WTC11 (cell line): ENCODE measurements at regions not wholly inside any gene's neighbourhood (a gene's known extent, or its start where the extent isn't known, plus 50 kb on each side); places are given as distances from the start of the nearest gene placed in this dataset.

Experiments
- ATAC-seq: fragments of 200-7000 bp; cut with Tn5 transposase; 2 replicates; pipeline ENCODE4 v1.10.0; 2021; ENCODE audit warnings: mild to moderate bottlenecking, moderate library complexity
- CTCF ChIA-PET: fragments of 300-600 bp; sonication (Branson Sonifier 250); formaldehyde crosslinking; loops from one replicate; lab custom pipeline; 2021; ENCODE audit warnings: antibody characterized with exemption; lab: Charles Lee
- POLR2A ChIA-PET: fragments of 350-600 bp; sonication (Branson Sonifier 250); formaldehyde crosslinking; loops from one replicate; lab custom pipeline; 2021; ENCODE audit warnings: antibody characterized with exemption; lab: Charles Lee
- DNase-seq: peaks from one replicate; pipeline ENCODE4 v3.0.0; 2021; ENCODE audit warnings: low spot score
- H3K27ac Mint-ChIP-seq: 2 replicates; pipeline ENCODE4 v1.8.0; 2021; ENCODE audit warnings: mixed read lengths
- H3K27me3 Mint-ChIP-seq: 2 replicates; pipeline ENCODE4 v1.8.0; 2021; ENCODE audit warnings: low read depth, mild to moderate bottlenecking, moderate library complexity, mixed read lengths
- H3K36me3 Mint-ChIP-seq: 2 replicates; pipeline ENCODE4 v1.8.0; 2021; ENCODE audit warnings: mixed read lengths
- H3K4me1 Mint-ChIP-seq: 2 replicates; pipeline ENCODE4 v1.8.0; 2022; ENCODE audit warnings: mixed read lengths
- H3K4me3 Mint-ChIP-seq: 2 replicates; pipeline ENCODE4 v1.8.0; 2021; ENCODE audit warnings: mild to moderate bottlenecking, moderate library complexity, mixed read lengths
- H3K9me3 Mint-ChIP-seq: 2 replicates; pipeline ENCODE4 v1.8.0; 2021; ENCODE audit warnings: mixed read lengths
- ATF2 ChIP-seq: sonication (generic); formaldehyde crosslinking; IDR thresholded peaks from 2 replicates; pipeline ENCODE4 v1.8.1; 2022; ENCODE audit warnings: low read depth, missing genetic modification reagents, borderline replicate concordance
- ATF6 ChIP-seq: sonication (generic); formaldehyde crosslinking; IDR thresholded peaks from 2 replicates; pipeline ENCODE4 v1.8.1; 2023; ENCODE audit warnings: mild to moderate bottlenecking, missing genetic modification reagents
- CREB1 ChIP-seq: sonication (generic); formaldehyde crosslinking; IDR thresholded peaks from 2 replicates; pipeline ENCODE4 v1.8.0; 2023; ENCODE audit warnings: mild to moderate bottlenecking, missing genetic modification reagents
- E2F5 ChIP-seq: sonication (generic); formaldehyde crosslinking; IDR thresholded peaks from 2 replicates; pipeline ENCODE4 v1.8.1; 2022; ENCODE audit warnings: mild to moderate bottlenecking, moderate library complexity, missing genetic modification reagents
- ELF4 ChIP-seq: sonication (generic); formaldehyde crosslinking; IDR thresholded peaks from 2 replicates; pipeline ENCODE4 v1.8.1; 2022; ENCODE audit warnings: low read depth, mild to moderate bottlenecking, moderate library complexity, missing genetic modification reagents
- EMX1 ChIP-seq: fragments of 250-450 bp; sonication (Bioruptor Pico); IDR thresholded peaks from 2 replicates; pipeline ENCODE4 v1.8.0; 2021; ENCODE audit warnings: mild to moderate bottlenecking
- ETV6 ChIP-seq: sonication (generic); formaldehyde crosslinking; IDR thresholded peaks from 2 replicates; pipeline ENCODE4 v1.8.1; 2022; ENCODE audit warnings: mild to moderate bottlenecking, missing genetic modification reagents
- FOXP1 ChIP-seq: sonication (generic); formaldehyde crosslinking; IDR thresholded peaks from 2 replicates; pipeline ENCODE4 v1.8.0; 2022; ENCODE audit warnings: missing genetic modification reagents, mild to moderate bottlenecking, moderate library complexity, borderline replicate concordance
- GABPB1 ChIP-seq: sonication (generic); formaldehyde crosslinking; IDR thresholded peaks from 2 replicates; pipeline ENCODE4 v1.8.1; 2023; ENCODE audit warnings: mild to moderate bottlenecking, missing genetic modification reagents
- GRHL2 ChIP-seq: fragments of 250-450 bp; sonication (Bioruptor Pico); IDR thresholded peaks from 2 replicates; pipeline ENCODE4 v1.8.0; 2022; ENCODE audit warnings: mild to moderate bottlenecking, moderate library complexity; ENCODE audit not compliant: insufficient replicate concordance, severe bottlenecking
- JAZF1 ChIP-seq: fragments of 250-450 bp; sonication (Bioruptor Pico); IDR thresholded peaks from 2 replicates; pipeline ENCODE4 v1.9.0; 2021; ENCODE audit warnings: moderate library complexity, mild to moderate bottlenecking, inconsistent platforms
- MXD4 ChIP-seq: fragments of 250-450 bp; sonication (Bioruptor Pico); IDR thresholded peaks from 2 replicates; pipeline ENCODE4 v1.8.0; 2021; ENCODE audit warnings: mild to moderate bottlenecking, moderate library complexity, borderline replicate concordance
- MYBL2 ChIP-seq: sonication (generic); formaldehyde crosslinking; IDR thresholded peaks from 2 replicates; pipeline ENCODE4 v1.8.1; 2023; ENCODE audit warnings: mild to moderate bottlenecking, moderate library complexity, missing genetic modification reagents
- NR2C2 ChIP-seq: sonication (generic); formaldehyde crosslinking; IDR thresholded peaks from 2 replicates; pipeline ENCODE4 v1.8.0; 2022; ENCODE audit warnings: mild to moderate bottlenecking, missing genetic modification reagents
- NR3C1 ChIP-seq: sonication (generic); formaldehyde crosslinking; conservative IDR thresholded peaks from 2 replicates; pipeline ENCODE4 v1.8.1; 2023; ENCODE audit warnings: low read depth, mild to moderate bottlenecking, missing genetic modification reagents
- OVOL2 ChIP-seq: fragments of 250-450 bp; sonication (Bioruptor Pico); IDR thresholded peaks from 2 replicates; pipeline ENCODE4 v1.9.0; 2021; ENCODE audit warnings: mild to moderate bottlenecking, borderline replicate concordance
- SP1 ChIP-seq: sonication (generic); formaldehyde crosslinking; conservative IDR thresholded peaks from 2 replicates; pipeline ENCODE4 v1.8.1; 2022; ENCODE audit warnings: missing genetic modification reagents
- USF2 ChIP-seq: sonication (generic); formaldehyde crosslinking; IDR thresholded peaks from 2 replicates; pipeline ENCODE4 v1.8.1; 2023; ENCODE audit warnings: mild to moderate bottlenecking, missing genetic modification reagents, moderate library complexity
- ZNF232 ChIP-seq: sonication (generic); formaldehyde crosslinking; IDR thresholded peaks from 2 replicates; pipeline ENCODE4 v1.8.0; 2022; ENCODE audit warnings: mild to moderate bottlenecking, missing genetic modification reagents
- ZNF281 ChIP-seq: sonication (generic); formaldehyde crosslinking; IDR thresholded peaks from 2 replicates; pipeline ENCODE4 v1.8.0; 2023; ENCODE audit warnings: mild to moderate bottlenecking, missing genetic modification reagents
- ZNF317 ChIP-seq: sonication (generic); formaldehyde crosslinking; IDR thresholded peaks from 2 replicates; pipeline ENCODE4 v1.8.1; 2023; ENCODE audit warnings: low read depth, mild to moderate bottlenecking, moderate library complexity, missing genetic modification reagents, borderline replicate concordance
- ZNF671 ChIP-seq: fragments of 250-450 bp; sonication (Bioruptor Pico); IDR thresholded peaks from 2 replicates; pipeline ENCODE4 v1.8.0; 2021; ENCODE audit warnings: mild to moderate bottlenecking
- TF ChIP-seq, protein P1 (sequence below): sonication (generic); formaldehyde crosslinking; IDR thresholded peaks from 2 replicates; pipeline ENCODE4 v1.8.0; 2022; ENCODE audit warnings: mild to moderate bottlenecking, missing genetic modification reagents

GRCh38 chr6:2522521-2522920, 228.2 kb downstream of the MYLK4 start (continued):
- TF ChIP-seq USF2, result no peak
- no peak for TF ChIP-seq FOXP1 (CRISPR knock-in tag)
- no peak for TF ChIP-seq SP1
- no peak for TF ChIP-seq ZNF232 (CRISPR knock-in tag)
- TF ChIP-seq, protein P1, sequence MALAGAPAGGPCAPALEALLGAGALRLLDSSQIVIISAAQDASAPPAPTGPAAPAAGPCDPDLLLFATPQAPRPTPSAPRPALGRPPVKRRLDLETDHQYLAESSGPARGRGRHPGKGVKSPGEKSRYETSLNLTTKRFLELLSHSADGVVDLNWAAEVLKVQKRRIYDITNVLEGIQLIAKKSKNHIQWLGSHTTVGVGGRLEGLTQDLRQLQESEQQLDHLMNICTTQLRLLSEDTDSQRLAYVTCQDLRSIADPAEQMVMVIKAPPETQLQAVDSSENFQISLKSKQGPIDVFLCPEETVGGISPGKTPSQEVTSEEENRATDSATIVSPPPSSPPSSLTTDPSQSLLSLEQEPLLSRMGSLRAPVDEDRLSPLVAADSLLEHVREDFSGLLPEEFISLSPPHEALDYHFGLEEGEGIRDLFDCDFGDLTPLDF, result no peak
- no peak for TF ChIP-seq NR3C1 (CRISPR knock-in tag)
- TF ChIP-seq ZNF671, result no peak
- no peak for TF ChIP-seq ZNF281 (CRISPR knock-in tag)
- TF ChIP-seq, all 79 proteins: peak for 0

DNA sequence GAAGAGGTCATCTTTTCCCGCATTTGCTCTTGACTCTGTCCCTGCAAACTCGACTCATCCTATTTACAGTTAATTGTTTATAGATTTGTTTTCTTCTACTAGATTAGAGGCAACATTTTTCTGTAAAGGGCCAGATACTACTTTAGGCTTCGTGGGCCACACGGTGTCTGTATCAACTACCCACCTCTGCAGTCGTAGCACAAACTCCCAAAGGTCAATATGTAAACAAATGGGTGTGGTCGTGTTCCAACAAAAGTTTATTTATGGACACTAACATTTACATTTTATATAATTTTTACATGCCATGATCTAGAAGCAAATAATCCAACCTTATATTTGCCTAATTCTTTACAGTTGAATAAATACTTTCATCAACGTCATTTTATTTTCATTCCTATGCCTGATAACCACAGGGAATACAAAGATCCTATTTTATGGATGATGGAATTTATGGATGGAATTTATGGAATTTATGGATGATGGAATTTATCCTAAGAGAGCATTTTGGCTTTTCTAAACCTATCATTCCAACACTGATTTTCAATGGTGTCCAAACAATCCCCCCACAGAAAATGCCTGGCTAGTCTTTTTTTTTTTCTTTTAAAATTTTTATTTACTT, 232.8 kb downstream of the MYLK4 start:
- no peak for ATAC-seq
- no peak for DNase-seq
- no peak overlapping the region for H3K27ac Mint-ChIP-seq
- TF ChIP-seq ATF6 (CRISPR knock-in tag) (no peak), ETV6 (CRISPR knock-in tag) (no peak), ZNF232 (CRISPR knock-in tag) (no peak), NR2C2 (CRISPR knock-in tag) (no peak), CREB1 (CRISPR knock-in tag) (no peak), OVOL2 (CRISPR knock-in tag) (no peak), ZNF317 (CRISPR knock-in tag) (no peak), ELF4 (CRISPR knock-in tag) (no peak), GRHL2 (CRISPR knock-in tag) (no peak), MYBL2 (no peak), JAZF1 (CRISPR knock-in tag) (no peak), GABPB1 (CRISPR knock-in tag) (no peak), MXD4 (CRISPR knock-in tag) (no peak), ATF2 (CRISPR knock-in tag) (no peak), E2F5 (CRISPR knock-in tag) (no peak), EMX1 (CRISPR knock-in tag) (no peak)
- TF ChIP-seq, all 79 proteins: peak for 0
- peaks cover 8% of the 10 kb centered on the region for H3K36me3 Mint-ChIP-seq
- no peaks in the 10 kb centered on the region for H3K27me3 Mint-ChIP-seq
- H3K4me3 Mint-ChIP-seq, result no peak overlapping the region
- H3K9me3 Mint-ChIP-seq, result peaks cover 23% of the 10 kb centered on the region
- ChIA-PET POLR2A (no interaction called here), CTCF (no interaction called here)
- peaks cover 3% of the 10 kb centered on the region; the same call in 1 of the 2 replicates for H3K4me1 Mint-ChIP-seq
